IMR-90 (cell line): ENCODE measurements at regions not wholly inside any gene's neighbourhood (a gene's known extent, or its start where the extent isn't known, plus 50 kb on each side); places are given as distances from the start of the nearest gene placed in this dataset.

Experiments used
- ATAC-seq: fragments of 200-7000 bp; cut with Tn5 transposase; 2 replicates; pipeline ENCODE4 v1.9.1; 2020; ENCODE audit warnings: low read depth, mild to moderate bottlenecking, moderate library complexity
- BruUV-seq: library from RNA; stranded (reverse); fragments of 400-500 nt; replicated peaks from 2 replicates; lab custom pipeline; 2021; lab: Mats Ljungman, UMichigan
- CTCF ChIA-PET: fragments of 300-600 bp; formaldehyde crosslinking; extraction: SDS; loops from one replicate; lab custom pipeline; 2021; ENCODE audit warnings: antibody characterized with exemption; lab: Yijun Ruan, JAX
- POLR2A ChIA-PET: fragments of 300-600 bp; sonication (Branson Sonifier 250); formaldehyde crosslinking; loops from one replicate; lab custom pipeline; 2022; ENCODE audit warnings: antibody characterized with exemption; ENCODE audit not compliant: unreplicated experiment; lab: Charles Lee
- DNase-seq: peaks from one replicate; pipeline ENCODE4 v3.0.0; 2013
- H2AFZ ChIP-seq: replicated peaks from 2 replicates; pipeline ENCODE3; 2013; ENCODE audit warnings: low read length, mild to moderate bottlenecking; ENCODE audit not compliant: poor library complexity
- H2AK5ac ChIP-seq: 2 replicates; pipeline ENCODE4 v1.6.1; 2013; ENCODE audit warnings: low read depth, low read length, inconsistent platforms
- H2AK9ac ChIP-seq: replicated peaks from 2 replicates; pipeline ENCODE3; 2013; ENCODE audit warnings: mild to moderate bottlenecking, low read depth, low read length, moderate library complexity; ENCODE audit not compliant: poor library complexity
- H2BK120ac ChIP-seq: 2 replicates; pipeline ENCODE4 v1.6.1; 2013; ENCODE audit warnings: low read depth, low read length, inconsistent platforms
- H2BK15ac ChIP-seq: 3 replicates; pipeline ENCODE4 v1.6.1; 2013; ENCODE audit warnings: low read depth, low read length, inconsistent platforms
- H2BK20ac ChIP-seq: 2 replicates; pipeline ENCODE4 v1.6.1; 2013; ENCODE audit warnings: low read depth, mild to moderate bottlenecking, inconsistent platforms, low read length, moderate library complexity
- H2BK5ac ChIP-seq: 2 replicates; pipeline ENCODE4 v1.6.1; 2013; ENCODE audit warnings: mild to moderate bottlenecking, low read depth, low read length, inconsistent platforms; ENCODE audit not compliant: poor library complexity, severe bottlenecking
- H3K14ac ChIP-seq: replicated peaks from 2 replicates; pipeline ENCODE4 v1.6.1; 2013; ENCODE audit warnings: low read depth, low read length, inconsistent platforms
- H3K18ac ChIP-seq: 2 replicates; pipeline ENCODE4 v1.6.1; 2013; ENCODE audit warnings: low read depth, low read length, control low read depth
- H3K23ac ChIP-seq: 2 replicates; pipeline ENCODE4 v1.6.1; 2013; ENCODE audit warnings: low read depth, low read length, inconsistent platforms
- H3K27ac ChIP-seq: 2 replicates; pipeline ENCODE4 v1.5.1; 2013; ENCODE audit warnings: mild to moderate bottlenecking, control low read depth, low read length; ENCODE audit not compliant: insufficient read depth
- H3K27me3 ChIP-seq: 2 replicates; pipeline ENCODE4 v1.6.1; 2013; ENCODE audit warnings: low read length; ENCODE audit not compliant: control insufficient read depth, insufficient read depth
- H3K36me3 ChIP-seq: 2 replicates; pipeline ENCODE4 v1.6.1; 2013; ENCODE audit warnings: low read length, mixed read lengths; ENCODE audit not compliant: control insufficient read depth, insufficient read depth
- H3K4ac ChIP-seq: 2 replicates; pipeline ENCODE4 v1.6.1; 2013; ENCODE audit warnings: low read depth, low read length, inconsistent platforms
- H3K4me1 ChIP-seq: 2 replicates; pipeline ENCODE4 v1.6.1; 2013; ENCODE audit warnings: low read length, mixed read lengths; ENCODE audit not compliant: control insufficient read depth, insufficient read depth
- H3K4me2 ChIP-seq: 2 replicates; pipeline ENCODE4 v1.6.1; 2013; ENCODE audit warnings: low read depth, mild to moderate bottlenecking, control low read depth, low read length, moderate library complexity
- H3K4me3 ChIP-seq: 2 replicates; pipeline ENCODE4 v1.5.1; 2013; ENCODE audit warnings: low read depth, mild to moderate bottlenecking, control low read depth, low read length, moderate library complexity; ENCODE audit not compliant: insufficient read depth
- H3K56ac ChIP-seq: 2 replicates; pipeline ENCODE4 v1.6.1; 2013; ENCODE audit warnings: low read length, inconsistent platforms; ENCODE audit not compliant: insufficient read depth; ENCODE audit errors: extremely low read depth
- H3K79me1 ChIP-seq, 2 experiments: 2 replicates each; pipeline ENCODE4 v1.6.1; 2013; ENCODE audit warnings: low read length in 2 of 2, inconsistent platforms in 1 of 2, low read depth in 1 of 2
- H3K9ac ChIP-seq: 2 replicates; pipeline ENCODE4 v1.6.1; 2013; ENCODE audit warnings: low read depth, low read length, control low read depth
- H3K9me1 ChIP-seq: 2 replicates; pipeline ENCODE4 v1.6.1; 2013; ENCODE audit warnings: low read length, inconsistent platforms; ENCODE audit not compliant: insufficient read depth
- H3K9me3 ChIP-seq: 2 replicates; pipeline ENCODE4 v1.6.1; 2013; ENCODE audit warnings: low read length; ENCODE audit not compliant: control insufficient read depth, insufficient read depth
- H4K20me1 ChIP-seq: 2 replicates; pipeline ENCODE4 v1.6.1; 2013; ENCODE audit warnings: low read length, inconsistent platforms; ENCODE audit not compliant: insufficient read depth
- H4K5ac ChIP-seq: 2 replicates; pipeline ENCODE4 v1.6.1; 2013; ENCODE audit warnings: mild to moderate bottlenecking, low read depth, low read length, control low read depth
- H4K8ac ChIP-seq, 2 experiments: 2 replicates each; pipeline ENCODE4 v1.6.1; 2013; ENCODE audit warnings: low read depth in 2 of 2, low read length in 2 of 2, control low read depth in 1 of 2, inconsistent platforms in 1 of 2
- H4K91ac ChIP-seq: 2 replicates; pipeline ENCODE4 v1.6.1; 2013; ENCODE audit warnings: low read depth, low read length, inconsistent platforms; ENCODE audit not compliant: insufficient read depth
- BHLHE40 ChIP-seq: fragments of 150-350 bp; IDR thresholded peaks from 2 replicates; pipeline ENCODE4 v1.6.1; 2016; ENCODE audit warnings: mild to moderate bottlenecking, low read depth, low read length
- CEBPB ChIP-seq: IDR thresholded peaks from 2 replicates; pipeline ENCODE4 v1.6.1; 2012; ENCODE audit warnings: low read depth, low read length, improper control_type of control experiment
- CHD1 ChIP-seq: IDR thresholded peaks from 2 replicates; pipeline ENCODE4 v1.6.1; 2012; ENCODE audit warnings: low read depth, low read length, improper control_type of control experiment
- CTCF ChIP-seq: conservative IDR thresholded peaks from 2 replicates; pipeline ENCODE4 v1.5.1; 2012; ENCODE audit warnings: mild to moderate bottlenecking, low read depth, low read length, improper control_type of control experiment
- FOS ChIP-seq: fragments of 150-350 bp; IDR thresholded peaks from 2 replicates; pipeline ENCODE4 v1.6.1; 2016; ENCODE audit warnings: low read depth, low read length
- MAFK ChIP-seq: IDR thresholded peaks from 2 replicates; pipeline ENCODE4 v1.6.1; 2012; ENCODE audit warnings: low read depth, low read length, improper control_type of control experiment
- MAZ ChIP-seq: IDR thresholded peaks from 2 replicates; pipeline ENCODE4 v1.6.1; 2012; ENCODE audit warnings: low read depth, mild to moderate bottlenecking, low read length, improper control_type of control experiment, moderate library complexity, borderline replicate concordance
- MXI1 ChIP-seq: IDR thresholded peaks from 2 replicates; pipeline ENCODE4 v1.6.1; 2012; ENCODE audit warnings: low read depth, mild to moderate bottlenecking, low read length, moderate library complexity, borderline replicate concordance
- NFE2L2 ChIP-seq: fragments of 150-350 bp; IDR thresholded peaks from 2 replicates; pipeline ENCODE4 v1.6.1; 2016; ENCODE audit warnings: low read depth, mild to moderate bottlenecking, low read length
- POLR2A ChIP-seq: IDR thresholded peaks from 2 replicates; pipeline ENCODE4 v1.6.1; 2012; ENCODE audit warnings: mild to moderate bottlenecking, low read depth, low read length
- RAD21 ChIP-seq: IDR thresholded peaks from 2 replicates; pipeline ENCODE4 v1.6.1; 2012; ENCODE audit warnings: low read length, improper control_type of control experiment
- RCOR1 ChIP-seq: IDR thresholded peaks from 2 replicates; pipeline ENCODE4 v1.6.1; 2012; ENCODE audit warnings: mild to moderate bottlenecking, low read length, improper control_type of control experiment; ENCODE audit not compliant: insufficient replicate concordance
- RFX5 ChIP-seq: IDR thresholded peaks from 2 replicates; pipeline ENCODE4 v1.8.0; 2012; ENCODE audit warnings: low read depth, mild to moderate bottlenecking, low read length, moderate library complexity
- SMC3 ChIP-seq: fragments of 150-350 bp; IDR thresholded peaks from 2 replicates; pipeline ENCODE4 v1.6.1; 2016; ENCODE audit warnings: low read depth, mild to moderate bottlenecking, antibody characterized with exemption, low read length, moderate library complexity
- USF2 ChIP-seq: fragments of 150-350 bp; IDR thresholded peaks from 2 replicates; pipeline ENCODE4 v1.6.1; 2017; ENCODE audit warnings: mild to moderate bottlenecking, antibody characterized with exemption, low read length, low read depth
- WGBS, 2 experiments: methylation state at CpG; one replicate each; pipeline versions ENCODE4 v1.1.5 to v1.1.7; 2013; ENCODE audit warnings: missing lambda C conversion rate in 2 of 2; ENCODE audit not compliant: insufficient read length in 1 of 2; ENCODE audit errors: extremely low coverage in 2 of 2; 5-methylcytosine and 5-hydroxymethylcytosine counted together
- dilution Hi-C: fragments of 300-500 bp; cut with HindIII; formaldehyde crosslinking; loops from one replicate; pipeline ENCODE4 v1.14.3; 2018; ENCODE audit warnings: low sequenced_read_pairs; ENCODE audit not compliant: unreplicated experiment
- in situ Hi-C: fragments of 300-500 bp; cut with MboI; formaldehyde crosslinking; loops from 3 replicates; pipeline ENCODE4 v1.14.3; 2019; ENCODE audit warnings: low sequenced_read_pairs, inconsistent platforms, mixed read lengths
- intact Hi-C: fragments of 100-400 bp; cut with micrococcal nuclease; formaldehyde crosslinking; loops from 2 replicates; pipeline ENCODE4 v1.10.0; 2022
- TF ChIP-seq, protein P1 (sequence below): fragments of 150-350 bp; IDR thresholded peaks from 2 replicates; pipeline ENCODE4 v1.6.1; 2016; ENCODE audit warnings: low read depth, mild to moderate bottlenecking, low read length, moderate library complexity, borderline replicate concordance

DNA sequence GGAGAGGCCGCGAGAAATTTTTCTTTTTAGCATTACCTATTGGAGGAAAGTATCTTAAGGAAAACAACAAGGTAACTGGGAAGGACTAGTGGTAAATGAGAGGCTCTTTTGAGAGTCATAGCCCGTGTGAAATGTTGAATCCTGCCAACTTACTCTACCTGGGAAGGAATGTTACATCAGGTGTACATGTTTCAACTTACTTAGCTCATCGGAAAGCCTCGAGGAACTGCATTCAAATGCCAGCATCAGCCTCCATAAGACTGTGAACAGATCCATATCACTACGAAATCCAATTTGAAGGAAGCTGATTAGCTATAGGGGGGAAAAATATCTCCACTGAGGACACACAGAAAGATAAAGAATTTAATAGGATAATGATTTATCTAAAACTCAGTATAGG, 72.3 kb upstream of the PDZRN3 start:
- no CpG with 5 or more reads among the region's 6 CpGs for WGBS, 2 experiments
- H2BK5ac ChIP-seq, result no peak overlapping the region
- H3K79me1 ChIP-seq, result no peaks in the 10 kb centered on the region
- peaks cover 3% of the 10 kb centered on the region for H3K9me3 ChIP-seq
- POLR2A ChIA-PET, result no interaction called here
- no peak overlapping the region for H3K9ac ChIP-seq
- H3K36me3 ChIP-seq, result no peaks in the 10 kb centered on the region
- no TSS peak for BruUV-seq
- ATAC-seq (no peak), DNase-seq (no peak)
- no peak overlapping the region for H3K56ac ChIP-seq
- CTCF ChIA-PET, result interaction anchor here (0.8 to 2.0 kb wide), 2 partner anchors 9 to 15 kb away, joined by 3 to 5 read pairs; no protein-coding TSS in a partner anchor
- H2AFZ ChIP-seq, result no peak overlapping the region
- no peak overlapping the region for H3K4ac ChIP-seq
- no peak for TF ChIP-seq FOS
- TF ChIP-seq, protein P1, sequence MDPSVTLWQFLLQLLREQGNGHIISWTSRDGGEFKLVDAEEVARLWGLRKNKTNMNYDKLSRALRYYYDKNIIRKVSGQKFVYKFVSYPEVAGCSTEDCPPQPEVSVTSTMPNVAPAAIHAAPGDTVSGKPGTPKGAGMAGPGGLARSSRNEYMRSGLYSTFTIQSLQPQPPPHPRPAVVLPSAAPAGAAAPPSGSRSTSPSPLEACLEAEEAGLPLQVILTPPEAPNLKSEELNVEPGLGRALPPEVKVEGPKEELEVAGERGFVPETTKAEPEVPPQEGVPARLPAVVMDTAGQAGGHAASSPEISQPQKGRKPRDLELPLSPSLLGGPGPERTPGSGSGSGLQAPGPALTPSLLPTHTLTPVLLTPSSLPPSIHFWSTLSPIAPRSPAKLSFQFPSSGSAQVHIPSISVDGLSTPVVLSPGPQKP, result no peak
- TF ChIP-seq SMC3, result no peak
- TF ChIP-seq RCOR1, result no peak
- TF ChIP-seq MAZ, result no peak
- no peak for TF ChIP-seq MAFK
- no peak for TF ChIP-seq CTCF
- no peak for TF ChIP-seq USF2
- no peak for TF ChIP-seq RAD21
- TF ChIP-seq CEBPB, result no peak
- TF ChIP-seq MXI1, result no peak
- no peak for TF ChIP-seq POLR2A
- TF ChIP-seq RFX5, result no peak
- TF ChIP-seq BHLHE40, result no peak
- no peak for TF ChIP-seq CHD1
- no peak for TF ChIP-seq NFE2L2
- no peak overlapping the region for H3K14ac ChIP-seq
- no peak overlapping the region for H3K18ac ChIP-seq
- H2AK9ac ChIP-seq, result no peak overlapping the region
- no peak overlapping the region for H3K4me3 ChIP-seq
- H3K27ac ChIP-seq, result no peak overlapping the region
- no peaks in the 10 kb centered on the region for H3K9me1 ChIP-seq
- H2BK20ac ChIP-seq, result no peak overlapping the region
- in situ Hi-C loops (no loop called here), dilution Hi-C loops (no loop called here), intact Hi-C loops (no loop called here)
- no peaks in the 10 kb centered on the region for H3K27me3 ChIP-seq
- no peak overlapping the region for H4K5ac ChIP-seq
- no peak overlapping the region for H2AK5ac ChIP-seq
- no peaks in the 10 kb centered on the region for H3K4me1 ChIP-seq
- no peak overlapping the region for H3K4me2 ChIP-seq
- no peak overlapping the region for H2BK120ac ChIP-seq
- H4K8ac ChIP-seq, result no peak overlapping the region
- H3K23ac ChIP-seq, result no peak overlapping the region
- H4K20me1 ChIP-seq, result no peaks in the 10 kb centered on the region
- H4K91ac ChIP-seq, result no peak overlapping the region
- H2BK15ac ChIP-seq, result no peak overlapping the region
